ENCODE measurements at regions not wholly inside any gene's neighbourhood (a gene's known extent, or its start where the extent isn't known, plus 50 kb on each side); places are given as distances from the start of the nearest gene placed in this dataset.

GRCh38 chr10:16259726-16260125 lies 177.1 kb upstream of the PTER start:
- DNase-seq: no peak
- Mint-ChIP-seq H3K9me3 (ENCODE audit: unreplicated experiment) (peaks cover 1% of the 10 kb centered on the region), H3K4me1 (ENCODE audit: low read depth, unreplicated experiment) (no peaks in the 10 kb centered on the region), H3K36me3 (ENCODE audit: unreplicated experiment) (peaks cover 11% of the 10 kb centered on the region), H3K4me3 (ENCODE audit: unreplicated experiment) (no peak overlapping the region), H3K27ac (ENCODE audit: unreplicated experiment) (no peak overlapping the region), H3K27me3 (ENCODE audit: unreplicated experiment) (no peaks in the 10 kb centered on the region)
- TF ChIP-seq CTCF (IDR thresholded peaks at IDR 0.05; ENCODE audit: partially characterized antibody, unreplicated experiment): no peak

GRCh38 chr10:16260388-16260787 lies 176.4 kb upstream of the PTER start:
- no peaks in the 10 kb centered on the region for H3K27me3 Mint-ChIP-seq (ENCODE audit: unreplicated experiment)
- no peak for TF ChIP-seq CTCF (IDR thresholded peaks at IDR 0.05; ENCODE audit: partially characterized antibody, unreplicated experiment)
- no peaks in the 10 kb centered on the region for H3K4me1 Mint-ChIP-seq (ENCODE audit: low read depth, unreplicated experiment)
- no peak overlapping the region for H3K4me3 Mint-ChIP-seq (ENCODE audit: unreplicated experiment)
- H3K36me3 Mint-ChIP-seq (ENCODE audit: unreplicated experiment): peaks cover 11% of the 10 kb centered on the region
- DNase-seq: no peak
- H3K27ac Mint-ChIP-seq (ENCODE audit: unreplicated experiment): no peak overlapping the region
- peaks cover 1% of the 10 kb centered on the region for H3K9me3 Mint-ChIP-seq (ENCODE audit: unreplicated experiment)

DNA sequence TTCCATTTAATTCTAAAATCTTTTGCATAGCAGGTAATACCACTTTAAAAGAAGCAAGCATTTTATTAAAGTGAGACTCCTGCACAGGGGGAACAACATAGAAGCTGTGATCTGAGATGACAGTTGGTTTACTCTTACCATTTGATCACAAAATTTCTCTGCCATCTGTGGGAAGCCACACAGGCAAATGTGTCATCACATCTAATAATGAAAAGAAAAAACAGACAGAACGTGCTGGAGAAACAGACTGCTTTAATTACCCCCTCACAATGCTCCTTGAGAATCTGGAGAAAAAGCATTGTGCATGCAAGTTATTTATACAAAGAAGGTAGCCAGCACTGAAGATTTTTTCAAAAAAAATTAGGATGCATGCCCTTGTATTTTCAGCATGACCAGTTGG lies 165.2 kb upstream of the PTER start:
- Mint-ChIP-seq H3K4me1 (ENCODE audit: low read depth, unreplicated experiment) (no peaks in the 10 kb centered on the region), H3K9me3 (ENCODE audit: unreplicated experiment) (no peaks in the 10 kb centered on the region), H3K4me3 (ENCODE audit: unreplicated experiment) (no peak overlapping the region), H3K27me3 (ENCODE audit: unreplicated experiment) (no peaks in the 10 kb centered on the region), H3K36me3 (ENCODE audit: unreplicated experiment) (no peaks in the 10 kb centered on the region), H3K27ac (ENCODE audit: unreplicated experiment) (no peak overlapping the region)
- TF ChIP-seq CTCF (IDR thresholded peaks at IDR 0.05; ENCODE audit: partially characterized antibody, unreplicated experiment): no peak
- DNase-seq: no peak

DNA sequence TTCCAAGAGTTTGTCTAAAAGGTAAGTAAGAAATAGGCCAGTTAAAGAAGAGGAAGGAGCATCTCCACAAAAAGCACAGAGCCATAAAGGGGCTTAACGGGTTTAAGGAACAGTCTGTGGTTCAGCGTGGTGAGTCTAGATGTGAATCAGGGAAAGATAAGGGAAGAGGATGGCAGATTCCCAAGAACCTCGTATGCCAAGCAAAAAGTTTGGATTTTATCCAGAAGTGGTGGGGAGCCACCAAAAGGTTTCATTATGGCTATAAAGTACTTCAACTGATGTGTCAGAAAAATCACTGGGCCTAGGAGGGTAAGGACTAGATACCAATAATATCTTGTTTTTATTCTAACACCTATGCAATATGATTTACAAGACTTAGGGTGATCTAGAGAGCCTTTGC lies 161.9 kb upstream of the PTER start:
- Mint-ChIP-seq H3K36me3 (ENCODE audit: unreplicated experiment) (no peaks in the 10 kb centered on the region), H3K4me3 (ENCODE audit: unreplicated experiment) (no peak overlapping the region), H3K4me1 (ENCODE audit: low read depth, unreplicated experiment) (no peaks in the 10 kb centered on the region), H3K27me3 (ENCODE audit: unreplicated experiment) (peaks cover 3% of the 10 kb centered on the region), H3K9me3 (ENCODE audit: unreplicated experiment) (peaks cover 2% of the 10 kb centered on the region), H3K27ac (ENCODE audit: unreplicated experiment) (no peak overlapping the region)
- no peak for DNase-seq
- TF ChIP-seq CTCF (IDR thresholded peaks at IDR 0.05; ENCODE audit: partially characterized antibody, unreplicated experiment): no peak

GRCh38 chr10:16280595-16280994 lies 156.2 kb upstream of the PTER start:
- Mint-ChIP-seq H3K9me3 (ENCODE audit: unreplicated experiment) (peaks cover 2% of the 10 kb centered on the region), H3K4me3 (ENCODE audit: unreplicated experiment) (no peak overlapping the region), H3K4me1 (ENCODE audit: low read depth, unreplicated experiment) (no peaks in the 10 kb centered on the region), H3K27ac (ENCODE audit: unreplicated experiment) (no peak overlapping the region), H3K36me3 (ENCODE audit: unreplicated experiment) (no peaks in the 10 kb centered on the region), H3K27me3 (ENCODE audit: unreplicated experiment) (peaks cover 3% of the 10 kb centered on the region)
- TF ChIP-seq CTCF (IDR thresholded peaks at IDR 0.05; ENCODE audit: partially characterized antibody, unreplicated experiment): no peak
- DNase-seq: no peak

All from glutamatergic neuron (in vitro differentiated cells).